ENCODE measurements at regions not wholly inside any gene's neighbourhood (a gene's known extent, or its start where the extent isn't known, plus 50 kb on each side); places are given as distances from the start of the nearest gene placed in this dataset.

DNA sequence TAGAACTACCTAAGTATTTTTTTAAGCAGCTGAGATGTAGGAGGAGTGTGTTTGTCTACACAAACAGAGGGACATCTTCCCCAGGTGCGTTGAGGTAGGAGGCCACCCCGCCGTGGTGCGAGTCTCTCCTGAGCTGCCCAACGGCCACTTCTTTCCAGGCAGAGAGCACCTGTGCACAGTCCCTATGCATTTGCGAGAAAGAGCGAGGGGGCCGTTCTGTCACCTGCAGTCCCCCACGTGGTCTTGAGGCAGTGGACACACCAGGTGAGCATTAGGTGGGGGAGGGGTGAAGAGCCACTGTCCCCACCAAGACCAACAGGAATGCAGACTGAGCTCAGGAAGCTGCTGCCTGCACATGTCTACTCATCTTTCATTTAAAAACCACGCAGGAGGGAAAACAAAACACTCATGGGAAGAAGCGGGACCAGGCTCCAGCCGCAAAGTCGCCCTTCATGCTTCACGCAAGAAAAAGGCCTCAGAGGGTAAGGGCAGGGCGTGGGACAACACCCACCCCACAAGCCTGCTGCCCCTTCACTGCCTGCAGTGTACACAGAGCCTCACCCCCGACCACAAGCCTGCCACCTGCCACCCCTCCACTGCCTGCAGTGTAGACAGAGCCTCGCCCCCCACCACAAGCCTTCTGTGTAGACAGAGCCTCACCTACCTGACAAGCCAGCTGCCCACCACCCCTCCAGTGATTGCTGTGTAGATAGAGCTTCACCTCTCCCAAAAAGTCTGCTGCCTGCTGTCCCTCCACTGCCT is 142.0 kb downstream of the DLL1 start:
- Histone ChIP-seq H3K4me2 (ENCODE audit: low read depth, low read length, poor library complexity, severe bottlenecking) (no peak overlapping the region), H3K27me3 (ENCODE audit: low read length) (no peaks in the 10 kb centered on the region), H3K9me3 (ENCODE audit: insufficient read depth, low read length) (peaks cover 6% of the 10 kb centered on the region; the same call in 1 of the 2 replicates), H3F3A (ENCODE audit: insufficient read depth) (no peaks in the 10 kb centered on the region), H3K79me2 (ENCODE audit: insufficient read depth, low read length) (no peaks in the 10 kb centered on the region), H3K9me2 (replicated peaks; ENCODE audit: insufficient read depth, low read length) (no peaks in the 10 kb centered on the region), H3K27ac (ENCODE audit: low read depth, low read length) (no peak overlapping the region), H3K36me3 (ENCODE audit: low read length) (no peaks in the 10 kb centered on the region), H4K20me1 (ENCODE audit: low read depth, low read length) (no peaks in the 10 kb centered on the region), H2AFZ (ENCODE audit: low read depth, low read length, severe bottlenecking) (no peak overlapping the region), H3K9ac (ENCODE audit: low read length) (no peak overlapping the region), H3K4me3 (ENCODE audit: insufficient read depth, low read length, poor library complexity, severe bottlenecking) (no peak overlapping the region)
- TF ChIP-seq, protein P1, sequence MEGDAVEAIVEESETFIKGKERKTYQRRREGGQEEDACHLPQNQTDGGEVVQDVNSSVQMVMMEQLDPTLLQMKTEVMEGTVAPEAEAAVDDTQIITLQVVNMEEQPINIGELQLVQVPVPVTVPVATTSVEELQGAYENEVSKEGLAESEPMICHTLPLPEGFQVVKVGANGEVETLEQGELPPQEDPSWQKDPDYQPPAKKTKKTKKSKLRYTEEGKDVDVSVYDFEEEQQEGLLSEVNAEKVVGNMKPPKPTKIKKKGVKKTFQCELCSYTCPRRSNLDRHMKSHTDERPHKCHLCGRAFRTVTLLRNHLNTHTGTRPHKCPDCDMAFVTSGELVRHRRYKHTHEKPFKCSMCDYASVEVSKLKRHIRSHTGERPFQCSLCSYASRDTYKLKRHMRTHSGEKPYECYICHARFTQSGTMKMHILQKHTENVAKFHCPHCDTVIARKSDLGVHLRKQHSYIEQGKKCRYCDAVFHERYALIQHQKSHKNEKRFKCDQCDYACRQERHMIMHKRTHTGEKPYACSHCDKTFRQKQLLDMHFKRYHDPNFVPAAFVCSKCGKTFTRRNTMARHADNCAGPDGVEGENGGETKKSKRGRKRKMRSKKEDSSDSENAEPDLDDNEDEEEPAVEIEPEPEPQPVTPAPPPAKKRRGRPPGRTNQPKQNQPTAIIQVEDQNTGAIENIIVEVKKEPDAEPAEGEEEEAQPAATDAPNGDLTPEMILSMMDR (IDR thresholded peaks at IDR 0.05; ENCODE audit: insufficient read depth, low read length, poor library complexity, severe bottlenecking) = no peak
- TF ChIP-seq EZH2phosphoT487 (conservative IDR thresholded peaks at IDR 0.05; ENCODE audit: low read length) = no peak

DNA sequence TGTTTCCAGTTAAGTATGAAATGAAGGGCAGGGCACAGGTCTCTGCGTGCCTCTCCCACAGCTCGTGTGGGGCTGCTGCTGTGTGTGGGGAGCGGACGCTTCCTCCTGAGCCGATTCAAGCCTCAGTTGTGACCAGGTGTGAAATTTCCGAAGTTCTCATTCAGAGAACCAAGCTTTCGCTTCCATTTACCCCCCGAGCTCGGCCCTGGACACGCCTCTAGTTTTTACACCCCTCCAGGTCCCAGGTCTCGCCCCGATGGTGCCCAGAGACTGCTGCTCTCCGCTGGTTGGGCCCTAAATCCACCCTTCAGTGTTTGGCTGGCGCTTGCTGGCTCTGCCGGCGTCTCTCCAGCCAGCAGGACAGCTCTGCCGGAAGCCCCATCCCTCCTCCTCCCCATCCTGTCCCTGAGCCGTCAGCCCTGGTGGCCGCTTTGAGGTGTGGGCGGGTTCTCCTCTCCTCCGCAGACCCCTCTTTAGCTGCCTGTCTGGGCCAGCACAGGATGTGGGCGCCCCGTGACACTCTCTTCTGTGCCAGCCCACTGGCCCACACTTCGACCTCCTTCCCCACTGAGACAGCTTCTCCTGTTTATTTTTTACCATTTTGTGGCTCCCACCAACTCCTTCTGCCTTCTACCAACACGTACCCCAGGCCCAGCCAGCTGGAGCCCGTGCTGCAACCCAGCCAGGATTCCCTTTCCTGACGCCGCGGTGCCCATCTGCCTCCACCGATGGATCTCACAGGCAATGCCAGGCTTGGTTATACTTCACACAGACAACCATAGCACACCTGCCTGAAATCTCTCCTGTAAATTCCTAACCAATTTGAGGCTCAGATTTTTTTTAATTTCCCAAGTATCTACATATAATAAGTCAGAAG is 142.8 kb downstream of the DLL1 start:
- Histone ChIP-seq H3K9me3 (ENCODE audit: insufficient read depth, low read length) (peaks cover 6% of the 10 kb centered on the region; the same call in 1 of the 2 replicates), H3K4me2 (ENCODE audit: low read depth, low read length, poor library complexity, severe bottlenecking) (no peak overlapping the region), H3K9me2 (replicated peaks; ENCODE audit: insufficient read depth, low read length) (no peaks in the 10 kb centered on the region), H3K9ac (ENCODE audit: low read length) (no peak overlapping the region), H3F3A (ENCODE audit: insufficient read depth) (no peaks in the 10 kb centered on the region), H4K20me1 (ENCODE audit: low read depth, low read length) (no peaks in the 10 kb centered on the region), H3K79me2 (ENCODE audit: insufficient read depth, low read length) (no peaks in the 10 kb centered on the region), H3K4me3 (ENCODE audit: insufficient read depth, low read length, poor library complexity, severe bottlenecking) (no peak overlapping the region), H2AFZ (ENCODE audit: low read depth, low read length, severe bottlenecking) (no peak overlapping the region), H3K27ac (ENCODE audit: low read depth, low read length) (no peak overlapping the region), H3K27me3 (ENCODE audit: low read length) (no peaks in the 10 kb centered on the region), H3K36me3 (ENCODE audit: low read length) (no peaks in the 10 kb centered on the region)
- no peak for TF ChIP-seq EZH2phosphoT487 (conservative IDR thresholded peaks at IDR 0.05; ENCODE audit: low read length)
- TF ChIP-seq, protein P1 (IDR thresholded peaks at IDR 0.05; ENCODE audit: insufficient read depth, low read length, poor library complexity, severe bottlenecking) = no peak

DNA sequence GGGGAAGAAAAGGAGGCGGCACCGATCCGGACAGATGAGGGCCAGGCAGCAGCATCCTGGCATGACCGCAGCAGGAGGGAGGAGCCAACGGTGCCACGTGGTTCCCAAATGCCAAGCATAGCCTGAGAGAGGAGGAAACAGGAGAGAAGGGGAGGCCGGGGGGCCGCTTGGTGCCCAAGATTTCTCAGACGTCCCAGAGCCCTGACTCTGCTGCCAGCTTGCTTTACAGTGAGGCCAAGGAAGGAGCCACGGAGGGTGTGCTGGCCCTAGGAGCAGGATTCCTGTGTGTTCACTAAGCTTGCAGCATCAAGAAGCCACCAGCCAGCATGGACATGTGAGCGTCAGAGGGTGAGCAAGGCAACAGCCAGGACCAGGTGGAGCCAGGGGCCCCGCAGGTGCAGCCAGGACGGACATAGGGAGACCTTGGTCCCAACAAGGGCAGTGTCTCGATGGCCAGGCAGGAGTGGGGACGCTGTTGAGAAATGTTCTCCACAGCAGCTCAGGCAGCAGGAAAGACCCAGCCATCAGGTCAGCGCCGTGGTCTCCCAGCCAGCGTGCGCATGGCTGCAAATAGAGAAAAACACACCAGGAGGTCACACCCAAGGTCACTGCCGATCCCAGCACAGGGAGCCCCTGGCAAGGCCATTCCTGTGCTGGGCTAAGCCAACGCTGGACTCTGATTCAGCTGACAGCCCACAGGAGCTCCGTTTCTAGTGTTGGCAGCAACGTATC is 143.7 kb downstream of the DLL1 start:
- no peaks in the 10 kb centered on the region for H3F3A ChIP-seq (ENCODE audit: insufficient read depth)
- H3K27me3 ChIP-seq (ENCODE audit: low read length) = no peaks in the 10 kb centered on the region
- TF ChIP-seq, protein P1 (IDR thresholded peaks at IDR 0.05; ENCODE audit: insufficient read depth, low read length, poor library complexity, severe bottlenecking) = no peak
- no peak for TF ChIP-seq EZH2phosphoT487 (conservative IDR thresholded peaks at IDR 0.05; ENCODE audit: low read length)
- peaks cover 6% of the 10 kb centered on the region; the same call in 1 of the 2 replicates for H3K9me3 ChIP-seq (ENCODE audit: insufficient read depth, low read length)
- H3K27ac ChIP-seq (ENCODE audit: low read depth, low read length) = no peak overlapping the region
- H3K4me3 ChIP-seq (ENCODE audit: insufficient read depth, low read length, poor library complexity, severe bottlenecking) = no peak overlapping the region
- H3K36me3 ChIP-seq (ENCODE audit: low read length) = no peaks in the 10 kb centered on the region
- no peaks in the 10 kb centered on the region for H3K79me2 ChIP-seq (ENCODE audit: insufficient read depth, low read length)
- no peaks in the 10 kb centered on the region for H3K9me2 ChIP-seq (replicated peaks; ENCODE audit: insufficient read depth, low read length)
- no peak overlapping the region for H3K9ac ChIP-seq (ENCODE audit: low read length)
- no peak overlapping the region for H2AFZ ChIP-seq (ENCODE audit: low read depth, low read length, severe bottlenecking)
- H4K20me1 ChIP-seq (ENCODE audit: low read depth, low read length) = no peaks in the 10 kb centered on the region
- H3K4me2 ChIP-seq (ENCODE audit: low read depth, low read length, poor library complexity, severe bottlenecking) = no peak overlapping the region

All from SU-DHL-6 (cell line).